Kidney tubule cell (primary cell): ENCODE measurements at regions not wholly inside any gene's neighbourhood (a gene's known extent, or its start where the extent isn't known, plus 50 kb on each side); places are given as distances from the start of the nearest gene placed in this dataset.

Experiments used
- DNase-seq: peaks from one replicate; pipeline ENCODE4 v3.0.0-alpha.2; 2018; ENCODE audit warnings: low spot score

- no peak for DNase-seq
Measured at GRCh38 chr22:22093743-22094142, 111.2 kb upstream of the TOP3B start.

- DNase-seq: no peak
Measured at GRCh38 chr22:22092974-22093373, 110.4 kb upstream of the TOP3B start.

GRCh38 chr22:22092101-22092500 is 109.5 kb upstream of the TOP3B start:
- DNase-seq: no peak

GRCh38 chr22:22091400-22091878 is 108.9 kb upstream of the TOP3B start:
- DNase-seq: no peak

GRCh38 chr22:22090650-22091399 is 108.2 kb upstream of the TOP3B start:
- no peak for DNase-seq

- DNase-seq: no peak
Measured at GRCh38 chr22:22089459-22090308, 107.1 kb upstream of the TOP3B start.

- DNase-seq: no peak
Measured at GRCh38 chr22:22088658-22089458, 106.3 kb upstream of the TOP3B start.

GRCh38 chr22:22087854-22088657 is 105.5 kb upstream of the TOP3B start:
- DNase-seq: no peak

- peak; percentile 42 for DNase-seq
Measured at GRCh38 chr22:22086501-22087158, 104.0 kb upstream of the TOP3B start.

- peak; percentile 71 for DNase-seq
Measured at GRCh38 chr22:22085702-22086500, 103.3 kb upstream of the TOP3B start.

- DNase-seq: no peak
Measured at GRCh38 chr22:22084089-22084711, 101.6 kb upstream of the TOP3B start.

GRCh38 chr22:22082960-22083359 is 100.4 kb upstream of the TOP3B start:
- DNase-seq: no peak

- DNase-seq: no peak
Measured at GRCh38 chr22:22082229-22082835, 99.7 kb upstream of the TOP3B start.

GRCh38 chr22:22080270-22080669 is 97.7 kb upstream of the TOP3B start:
- no peak for DNase-seq

- no peak for DNase-seq
Measured at GRCh38 chr22:22079404-22080148, 97.0 kb upstream of the TOP3B start.

- DNase-seq: no peak
Measured at GRCh38 chr22:22078329-22078728, 95.7 kb upstream of the TOP3B start.

- DNase-seq: no peak
Measured at GRCh38 chr22:22076932-22077703, 94.5 kb upstream of the TOP3B start.

GRCh38 chr22:22076361-22076760 is 93.8 kb upstream of the TOP3B start:
- DNase-seq: peak; percentile 30
